IPS-NIHi7 (cell line): ENCODE measurements at regions not wholly inside any gene's neighbourhood (a gene's known extent, or its start where the extent isn't known, plus 50 kb on each side); places are given as distances from the start of the nearest gene placed in this dataset.
"Not testable (repeated sequence)": the region's sequence is repeated elsewhere in the genome, so short reads cannot be mapped to it uniquely, and the experiment has no call there.

ENCODE experiments used
- DNase-seq: peaks from one replicate; pipeline ENCODE4 v3.0.0; 2012; ENCODE audit warnings: mixed read lengths; ENCODE audit errors: extremely low spot score

DNA sequence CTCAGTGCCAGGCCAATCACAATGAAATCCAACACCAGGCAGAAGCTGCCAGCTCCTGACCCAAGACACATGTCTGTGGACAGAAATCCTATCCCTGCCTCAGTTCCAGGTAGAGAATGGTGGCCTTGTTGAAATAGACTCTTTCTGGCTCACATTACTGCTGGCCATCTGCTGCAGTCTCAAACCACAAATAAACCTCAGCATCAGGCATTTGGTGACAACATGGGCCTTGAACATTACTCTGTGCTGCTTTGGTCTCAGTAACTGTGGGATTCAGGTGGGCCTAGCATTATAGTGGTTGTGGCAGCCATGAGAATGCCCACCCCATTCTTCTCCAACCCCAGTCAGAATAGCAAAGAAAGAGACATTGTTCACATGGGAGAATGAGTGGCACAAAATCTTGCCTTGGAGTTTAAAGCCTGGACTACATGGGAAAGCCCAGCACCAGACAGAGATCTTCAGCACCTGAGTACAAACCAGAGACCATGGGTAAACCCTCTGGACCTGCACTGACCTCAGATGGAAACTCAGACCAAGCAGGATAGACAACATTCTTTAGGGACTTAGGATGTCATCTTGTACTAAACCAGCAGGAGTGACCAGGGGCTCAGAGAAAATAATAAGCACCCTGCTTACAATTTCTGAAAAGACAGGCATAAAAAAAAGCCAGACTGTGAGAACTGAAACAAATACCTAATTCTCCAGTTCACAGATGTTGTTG lies 50.4 kb upstream of the TRAM1L1 start:
- DNase-seq = no peak

DNA sequence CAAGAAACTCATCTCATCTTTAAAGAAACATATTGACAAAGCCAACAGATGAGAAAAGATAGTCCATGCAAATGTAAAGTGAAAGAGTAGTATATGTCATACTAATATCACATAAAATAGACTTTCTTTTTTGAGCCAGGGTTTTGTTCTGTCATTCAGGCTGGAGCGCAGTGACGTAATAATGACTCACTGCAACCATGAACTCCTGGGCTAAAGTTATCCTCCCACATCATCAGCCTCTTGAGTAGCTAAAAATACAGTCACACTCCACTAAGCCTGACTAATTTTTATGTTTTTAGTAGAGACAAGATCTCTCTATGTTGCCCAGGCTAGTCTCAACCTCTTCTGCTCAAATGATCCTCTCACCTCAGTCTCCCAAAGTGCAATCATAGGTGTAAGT lies 51.8 kb upstream of the TRAM1L1 start:
- DNase-seq = no peak

DNA sequence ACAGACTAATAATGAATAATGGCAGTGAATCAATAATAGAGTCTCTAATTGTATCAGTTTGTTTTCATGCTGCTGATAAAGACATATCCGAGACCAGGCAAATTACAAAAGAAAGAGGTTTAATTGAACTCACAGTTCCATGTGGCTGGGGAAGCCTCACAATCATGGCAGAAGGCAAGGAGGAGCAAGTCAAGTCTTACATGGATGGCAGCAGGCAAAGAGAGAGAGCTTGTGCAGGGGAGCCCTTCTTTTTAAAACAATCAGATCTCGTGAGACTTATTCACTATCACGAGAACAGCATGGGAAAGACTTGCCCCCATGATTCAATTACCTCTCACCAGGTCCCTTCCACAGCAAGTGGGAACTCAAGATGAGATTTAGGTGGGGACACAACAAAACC lies 53.4 kb upstream of the TRAM1L1 start:
- not testable (repeated sequence) for DNase-seq

DNA sequence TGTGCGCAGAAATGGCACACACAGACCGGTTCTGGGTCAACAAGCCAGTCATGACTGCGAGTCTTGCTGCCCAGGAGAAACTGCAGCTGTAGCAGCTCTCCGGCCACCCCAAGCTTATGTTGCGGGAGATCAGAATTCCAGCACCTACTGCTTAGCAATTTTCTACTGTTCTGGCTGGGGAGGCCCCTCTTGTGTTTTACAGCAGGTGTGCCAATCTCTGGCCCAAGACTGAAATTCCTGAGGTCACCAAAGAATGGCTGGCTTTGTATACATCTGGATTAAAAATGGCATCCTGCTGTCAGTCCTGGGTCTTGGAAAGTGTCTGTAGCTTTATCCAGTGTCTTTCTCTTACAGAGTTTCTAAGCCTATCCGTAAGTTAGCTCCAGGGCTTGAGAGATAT lies 68.9 kb upstream of the TRAM1L1 start:
- no peak for DNase-seq

DNA sequence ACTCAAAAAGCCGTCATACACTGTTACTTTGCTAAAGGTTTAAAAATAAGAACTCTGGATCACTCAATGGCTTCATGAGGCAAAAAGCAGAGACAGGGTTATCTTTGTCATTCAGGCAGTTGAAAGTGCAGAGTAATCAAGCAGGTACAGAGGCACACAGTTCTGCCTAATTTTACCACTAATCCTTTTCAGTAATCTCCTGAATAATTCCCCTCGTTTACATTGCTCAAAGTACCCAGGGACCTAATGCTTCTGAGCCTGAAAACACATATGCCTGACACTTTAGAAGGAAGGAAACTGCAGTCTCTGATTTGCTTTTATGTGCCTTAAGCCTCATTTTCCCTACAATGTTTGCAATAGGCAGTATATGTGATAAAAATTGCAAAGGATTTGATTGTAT lies 71.4 kb upstream of the TRAM1L1 start:
- DNase-seq = no peak

DNA sequence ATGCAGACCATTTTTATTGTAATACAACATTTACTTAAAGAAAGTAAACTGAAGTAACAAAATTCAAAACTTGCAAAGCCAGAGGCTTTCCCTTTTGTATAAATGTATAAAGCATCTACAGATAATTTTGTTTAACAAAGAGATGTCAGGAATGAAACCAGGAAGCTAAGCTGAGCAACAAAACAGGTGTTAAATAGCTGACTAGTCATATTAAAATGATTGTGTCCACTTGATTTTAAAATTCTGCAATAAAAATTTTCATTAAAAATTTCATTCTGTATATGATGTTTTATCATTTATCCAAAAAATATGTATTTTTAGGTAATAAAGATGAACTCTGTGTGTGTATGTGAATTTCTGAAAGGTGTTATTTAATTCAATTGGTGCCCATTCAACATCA lies 72.0 kb upstream of the TRAM1L1 start:
- no peak for DNase-seq

DNA sequence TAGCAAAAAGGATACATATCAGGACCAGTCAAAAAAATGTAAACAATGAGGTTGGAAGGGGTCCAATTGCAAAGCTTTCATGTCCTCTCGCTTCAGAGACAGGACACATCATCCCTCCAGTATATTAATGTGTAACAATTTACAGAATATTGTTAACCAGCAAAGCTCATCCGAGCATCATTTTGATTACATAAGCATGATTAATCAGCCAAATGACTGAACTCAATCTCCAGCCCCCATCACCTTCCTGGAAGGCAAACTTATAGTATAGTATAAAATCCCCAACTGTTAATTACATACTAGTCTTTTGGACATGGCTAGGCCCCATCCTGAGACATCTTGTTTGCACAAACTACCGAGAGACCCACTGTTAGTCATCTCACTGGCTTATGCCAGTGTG lies 77.6 kb upstream of the TRAM1L1 start:
- DNase-seq = no peak

DNA sequence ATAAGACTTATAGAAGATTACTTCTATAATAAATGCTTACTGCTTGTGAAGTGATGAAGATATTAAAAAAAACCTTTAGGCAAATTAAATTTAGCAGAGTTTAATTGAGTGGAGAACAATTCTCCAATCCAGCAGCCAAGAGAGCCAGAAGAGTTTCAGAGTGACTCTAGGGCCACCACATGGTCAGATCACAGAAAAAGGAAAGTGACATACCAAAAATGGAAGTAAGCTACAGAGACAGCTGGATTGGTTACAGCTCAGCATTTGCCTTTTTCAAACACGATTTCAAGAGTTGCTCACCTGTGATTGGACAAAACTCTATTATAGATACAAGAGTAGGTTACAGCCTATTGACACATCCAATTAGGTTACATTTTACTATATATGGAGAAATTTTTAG lies 79.0 kb upstream of the TRAM1L1 start:
- peak; percentile 9 for DNase-seq

DNA sequence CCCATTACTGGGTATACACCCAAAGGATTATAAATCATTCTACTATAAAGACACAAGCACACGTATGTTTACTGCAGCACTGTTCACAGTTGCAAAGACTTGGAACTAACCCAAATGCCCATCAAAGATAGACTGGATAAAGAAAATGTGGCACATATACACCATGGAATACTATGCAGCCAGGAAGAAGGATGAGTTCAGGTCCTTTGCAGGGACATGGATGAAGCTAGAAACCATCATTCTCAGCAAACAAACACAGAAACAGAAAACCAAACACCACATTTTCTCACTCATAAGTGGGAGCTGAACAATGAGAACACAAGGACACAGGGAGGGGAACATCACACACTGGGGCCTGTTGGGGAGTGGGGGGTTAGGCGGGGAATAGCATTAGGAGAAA lies 90.0 kb upstream of the TRAM1L1 start:
- not testable (repeated sequence) for DNase-seq

DNA sequence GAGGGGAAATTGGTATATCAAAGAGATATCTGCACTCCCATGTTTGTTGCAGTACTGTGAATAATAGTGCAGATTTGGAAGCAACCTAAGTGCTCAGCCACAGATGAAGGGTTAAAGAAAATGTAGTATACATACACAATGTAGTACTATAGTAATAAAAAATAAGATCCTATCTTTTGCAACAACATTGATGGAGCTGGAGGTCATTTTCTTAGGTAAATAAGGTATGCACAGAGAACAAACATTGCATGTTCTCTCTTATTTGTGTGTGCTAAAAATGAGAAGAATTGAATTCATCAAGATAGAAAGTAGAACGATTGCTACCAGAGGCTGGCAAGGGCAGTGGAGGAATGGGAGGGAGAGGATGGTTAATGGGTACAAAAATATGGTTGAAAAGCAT lies 117.9 kb upstream of the TRAM1L1 start:
- DNase-seq = no peak

DNA sequence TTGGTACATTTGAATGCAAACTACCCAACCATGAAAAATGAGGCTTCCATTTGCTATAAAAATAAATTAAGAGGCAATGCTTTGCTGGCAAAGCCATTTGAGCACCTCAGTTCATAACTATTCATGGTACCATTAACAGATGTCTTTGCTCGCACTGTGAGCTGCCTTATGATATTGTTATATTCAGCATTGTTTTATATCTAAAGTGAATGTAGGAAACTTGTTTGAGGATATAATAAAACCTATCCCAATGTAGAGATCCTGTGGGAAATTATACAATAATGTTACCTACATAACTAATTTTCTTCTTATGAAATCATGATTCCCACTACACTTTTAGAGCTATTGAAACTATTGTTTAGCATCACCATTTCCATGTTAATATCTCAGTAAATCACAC lies 125.2 kb upstream of the TRAM1L1 start:
- no peak for DNase-seq

DNA sequence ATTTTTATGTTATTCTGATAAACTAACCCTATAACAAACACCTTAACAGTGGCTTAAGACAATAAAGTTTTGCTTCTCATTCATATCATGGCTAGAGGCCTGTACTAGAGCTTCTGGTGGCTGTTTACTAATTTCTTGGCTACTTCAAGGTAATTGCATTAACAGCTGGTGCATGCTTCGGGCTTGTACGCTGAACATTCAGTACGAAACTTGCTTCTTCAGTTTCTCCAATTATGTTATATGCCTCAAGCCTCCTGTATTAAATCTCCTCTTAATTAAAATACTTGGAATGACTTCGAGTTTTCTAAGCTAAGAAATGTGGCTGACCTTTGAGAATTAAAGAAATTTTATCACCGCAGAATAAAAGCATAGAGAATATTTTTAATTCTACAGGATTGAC lies 138.9 kb upstream of the TRAM1L1 start:
- no peak for DNase-seq

DNA sequence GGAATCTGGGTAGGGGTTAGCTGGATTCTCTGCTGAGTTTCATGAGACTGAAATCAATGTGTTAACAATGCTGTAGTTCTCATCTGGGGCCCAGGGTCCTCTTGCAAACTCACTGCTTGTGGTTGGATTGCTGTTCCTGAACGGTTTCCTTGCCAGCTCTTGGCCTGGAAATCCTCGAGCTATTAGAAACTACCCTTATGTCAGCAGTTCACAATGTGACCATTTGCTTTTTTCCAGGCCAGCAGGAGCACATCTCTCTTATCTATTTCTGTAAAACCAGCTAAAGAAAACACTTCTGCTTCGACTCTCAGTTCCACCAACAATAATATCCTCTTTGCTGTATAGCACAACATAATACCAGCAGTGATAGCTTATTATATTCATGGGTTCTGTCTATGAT lies 140.1 kb upstream of the TRAM1L1 start:
- DNase-seq = peak; percentile 6

DNA sequence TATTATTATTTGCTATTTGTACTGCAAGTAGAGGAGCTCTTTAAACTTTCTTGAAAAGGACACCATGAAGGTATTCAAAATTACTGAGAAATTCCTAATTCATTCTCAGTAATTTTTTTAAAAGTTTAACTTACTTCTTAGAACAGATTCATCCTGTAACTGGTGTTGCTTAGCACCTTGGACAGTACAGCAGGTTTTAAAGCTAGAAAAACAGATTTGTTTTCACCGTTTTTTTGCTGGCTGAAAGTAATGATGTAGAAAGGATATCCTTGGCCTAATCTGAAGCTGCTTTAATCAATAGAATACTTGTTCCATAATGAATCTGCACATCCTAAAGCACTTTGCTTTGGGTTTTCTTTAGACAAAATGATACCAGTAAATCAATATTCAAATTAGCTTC lies 142.5 kb upstream of the TRAM1L1 start:
- DNase-seq = no peak

DNA sequence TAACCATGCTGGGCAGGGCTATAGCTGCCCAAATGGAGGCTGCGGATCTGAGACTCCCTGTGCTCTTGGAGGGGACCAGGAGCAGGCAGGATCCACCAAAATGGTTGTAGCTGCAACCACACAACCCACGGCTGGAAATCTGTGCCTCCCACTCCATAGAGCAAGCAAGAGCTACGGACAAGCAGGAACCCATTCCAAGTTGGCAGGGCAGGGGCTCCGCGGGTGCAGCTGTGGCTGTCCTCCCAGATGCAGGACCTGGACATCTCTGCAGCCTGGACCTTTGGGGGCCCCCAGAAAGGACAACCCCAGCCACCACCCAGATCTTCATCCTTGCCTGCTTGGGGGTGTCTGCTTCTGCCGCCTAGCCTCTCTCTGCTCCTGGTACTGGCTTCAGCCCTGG lies 154.1 kb upstream of the TRAM1L1 start:
- DNase-seq = no peak

DNA sequence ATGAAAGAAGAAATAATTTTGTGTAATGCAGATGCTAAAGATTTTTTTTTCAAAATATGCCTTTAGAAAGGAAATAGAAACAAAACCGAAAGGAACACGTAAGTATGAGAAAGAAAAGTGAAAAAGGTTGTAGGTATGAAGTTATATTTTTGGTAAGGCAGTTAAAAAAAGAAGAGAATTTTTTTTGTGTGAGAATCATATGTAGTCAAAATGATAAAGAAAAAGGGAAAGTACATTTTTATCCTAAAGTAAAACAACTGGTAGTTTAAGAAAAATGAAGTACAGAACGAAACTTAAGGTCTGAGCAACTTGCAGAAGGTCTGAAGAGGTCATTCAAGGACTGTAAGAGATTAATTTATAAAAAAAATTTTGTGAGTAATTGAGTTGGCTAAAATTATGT lies 164.0 kb upstream of the TRAM1L1 start:
- no peak for DNase-seq

DNA sequence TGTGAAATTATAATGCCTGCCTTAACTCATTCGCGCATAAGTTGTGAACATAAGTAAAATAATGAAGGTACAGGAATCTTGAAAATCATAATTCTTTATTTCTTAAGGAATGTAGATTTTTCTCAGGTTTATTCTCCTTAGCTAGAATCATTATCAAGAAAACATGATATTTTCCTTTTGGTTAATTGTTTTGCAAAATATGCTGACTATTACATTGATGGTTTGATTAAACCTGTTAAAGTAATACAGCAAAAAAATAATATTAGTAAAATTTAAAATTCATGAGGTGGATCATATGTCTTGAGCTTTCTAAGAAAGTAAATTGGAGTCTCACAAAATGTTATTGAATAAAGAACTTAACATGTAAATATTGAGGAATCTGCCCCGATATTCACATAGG lies 178.7 kb upstream of the TRAM1L1 start:
- no peak for DNase-seq

DNA sequence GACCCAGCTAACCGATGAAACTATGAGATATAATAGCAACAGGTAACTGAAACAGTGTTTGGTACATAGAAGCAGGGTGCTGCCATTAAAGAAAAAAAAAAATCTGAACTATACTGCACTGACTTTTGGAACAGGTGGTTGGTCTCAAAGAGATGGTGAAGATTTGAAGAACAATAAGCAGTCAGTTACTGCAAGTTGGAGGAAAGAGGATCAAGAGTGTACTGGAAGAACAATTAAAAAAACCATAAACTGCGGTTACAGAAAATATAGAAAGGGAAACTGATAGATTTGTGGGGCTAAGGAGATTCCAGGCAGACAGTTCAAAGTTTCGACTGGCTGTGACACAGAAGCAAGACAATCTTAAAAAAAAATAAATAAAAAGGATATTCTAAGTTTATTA lies 181.9 kb upstream of the TRAM1L1 start:
- no peak for DNase-seq

DNA sequence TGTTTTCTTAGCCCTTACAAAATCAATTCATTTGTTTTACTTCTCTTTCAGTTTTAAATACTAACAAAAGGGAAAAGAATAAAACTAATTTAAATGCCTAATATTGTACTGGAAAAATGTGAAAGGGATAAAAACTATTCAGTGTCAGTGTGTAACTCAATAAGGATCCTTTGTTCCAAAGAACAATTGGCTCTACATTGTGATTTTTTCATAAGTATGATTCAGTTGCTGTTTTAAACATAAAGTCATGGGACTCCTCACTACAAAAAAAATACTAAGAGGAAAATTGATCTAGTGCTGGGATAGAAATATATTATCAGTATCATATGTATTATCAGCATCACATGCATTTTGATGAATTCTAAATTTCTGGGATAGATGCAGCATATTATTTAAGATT lies 199.4 kb upstream of the TRAM1L1 start:
- no peak for DNase-seq

DNA sequence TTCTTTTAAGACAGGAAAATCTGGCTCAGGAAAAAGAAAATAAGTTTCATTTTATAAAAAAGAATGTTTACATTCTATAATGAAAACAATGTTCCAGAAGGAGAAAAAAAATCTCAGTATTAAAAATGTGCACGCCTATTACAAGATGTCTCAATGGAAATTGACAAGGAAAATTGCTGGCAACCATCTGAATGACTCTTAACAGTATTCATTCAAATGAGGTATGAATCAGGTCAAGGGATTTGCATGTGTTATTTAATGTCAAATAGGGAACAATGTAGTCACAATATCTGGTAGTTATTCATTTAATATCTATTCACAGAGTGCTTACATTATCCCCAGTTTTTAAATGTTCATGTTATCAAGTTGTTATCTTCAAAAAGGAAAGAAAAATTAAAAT lies 208.4 kb upstream of the TRAM1L1 start:
- DNase-seq = no peak

DNA sequence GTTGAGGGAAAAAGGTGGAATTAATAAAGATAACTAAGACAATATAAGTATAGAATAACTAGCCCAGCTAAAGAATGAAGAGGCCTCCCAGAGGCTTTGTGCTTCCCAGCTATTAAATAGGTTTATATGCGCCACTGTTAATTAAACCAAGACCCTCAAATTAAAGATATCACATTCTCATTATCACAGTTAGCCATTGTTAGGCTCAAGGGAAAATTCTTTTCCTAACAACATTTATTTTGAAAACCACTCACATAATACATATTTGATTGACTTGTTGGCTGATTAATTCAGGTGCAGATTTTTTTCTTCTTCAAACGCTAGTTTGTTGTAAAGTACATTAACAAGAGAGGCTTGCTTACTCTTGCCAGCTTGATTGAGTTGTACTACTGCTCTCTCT lies 216.8 kb upstream of the TRAM1L1 start:
- no peak for DNase-seq

DNA sequence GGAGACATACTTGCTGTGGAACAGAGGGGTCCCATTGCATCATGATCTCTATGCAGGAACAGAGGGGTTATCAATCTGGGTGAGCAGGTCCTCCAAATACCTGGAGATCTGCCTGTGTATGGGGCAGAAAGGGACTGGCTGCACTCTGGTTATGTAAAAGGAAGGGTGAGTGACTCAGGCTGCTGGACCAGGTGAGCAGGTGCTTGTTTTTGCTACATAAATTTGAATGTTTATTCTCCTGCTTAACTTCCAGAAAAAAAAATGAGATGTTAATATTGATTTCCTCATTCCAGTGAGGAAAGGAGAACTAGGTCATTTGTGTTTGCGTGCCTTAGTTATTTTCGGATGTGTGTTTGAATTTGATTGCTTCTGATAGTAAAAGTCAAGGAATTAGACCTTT lies 225.8 kb upstream of the TRAM1L1 start:
- no peak for DNase-seq

DNA sequence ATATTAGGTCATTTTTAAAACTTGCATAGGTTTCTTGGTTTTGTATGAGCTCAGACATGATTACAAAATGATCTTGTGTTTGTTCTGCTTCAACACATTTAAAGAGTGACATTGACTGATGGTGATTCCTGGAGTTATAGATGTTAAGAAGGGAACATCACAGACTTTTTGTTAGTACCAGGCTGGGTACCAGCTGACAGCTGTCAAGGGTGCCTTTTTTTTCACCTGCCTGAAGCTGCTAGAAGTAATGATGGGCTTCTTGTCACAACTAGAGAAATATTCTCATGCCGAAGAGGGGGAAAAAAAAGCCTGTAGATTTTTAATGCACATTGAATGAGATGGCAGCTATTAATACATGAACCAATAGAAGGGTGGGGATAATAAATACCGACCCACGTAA lies 226.6 kb upstream of the TRAM1L1 start:
- no peak for DNase-seq

DNA sequence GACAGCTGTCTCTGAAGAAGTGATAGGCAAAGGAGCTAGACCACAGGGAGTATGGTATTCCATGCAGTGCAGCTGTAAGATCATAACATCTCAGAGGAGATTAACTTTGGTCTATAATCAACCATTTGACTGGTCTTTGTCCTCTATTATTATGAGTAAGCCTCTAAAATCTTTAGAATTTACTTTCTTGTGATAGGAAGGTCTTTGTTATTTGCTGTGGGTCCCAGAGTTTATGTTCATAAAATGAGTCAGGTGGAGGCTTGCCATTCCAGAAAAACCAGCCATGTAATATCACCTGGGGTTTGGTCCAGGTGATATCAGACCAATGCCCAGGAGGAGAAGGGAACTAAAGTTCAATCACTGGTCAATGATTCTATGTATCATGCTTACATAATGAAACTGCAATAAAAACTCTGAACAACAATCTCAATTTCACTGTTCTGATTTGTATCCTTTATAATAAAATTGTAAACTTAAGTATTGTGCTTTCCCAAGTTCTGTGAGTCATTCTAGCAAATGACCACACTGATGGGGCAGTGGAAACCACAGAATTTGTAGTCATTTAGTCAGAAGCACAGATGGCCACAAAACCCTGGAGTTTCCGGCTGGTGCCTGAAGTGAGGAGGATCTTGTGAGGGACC lies 239.6 kb upstream of the TRAM1L1 start:
- DNase-seq = no peak
